ENCODE measurements at regions not wholly inside any gene's neighbourhood (a gene's known extent, or its start where the extent isn't known, plus 50 kb on each side); places are given as distances from the start of the nearest gene placed in this dataset.

DNA sequence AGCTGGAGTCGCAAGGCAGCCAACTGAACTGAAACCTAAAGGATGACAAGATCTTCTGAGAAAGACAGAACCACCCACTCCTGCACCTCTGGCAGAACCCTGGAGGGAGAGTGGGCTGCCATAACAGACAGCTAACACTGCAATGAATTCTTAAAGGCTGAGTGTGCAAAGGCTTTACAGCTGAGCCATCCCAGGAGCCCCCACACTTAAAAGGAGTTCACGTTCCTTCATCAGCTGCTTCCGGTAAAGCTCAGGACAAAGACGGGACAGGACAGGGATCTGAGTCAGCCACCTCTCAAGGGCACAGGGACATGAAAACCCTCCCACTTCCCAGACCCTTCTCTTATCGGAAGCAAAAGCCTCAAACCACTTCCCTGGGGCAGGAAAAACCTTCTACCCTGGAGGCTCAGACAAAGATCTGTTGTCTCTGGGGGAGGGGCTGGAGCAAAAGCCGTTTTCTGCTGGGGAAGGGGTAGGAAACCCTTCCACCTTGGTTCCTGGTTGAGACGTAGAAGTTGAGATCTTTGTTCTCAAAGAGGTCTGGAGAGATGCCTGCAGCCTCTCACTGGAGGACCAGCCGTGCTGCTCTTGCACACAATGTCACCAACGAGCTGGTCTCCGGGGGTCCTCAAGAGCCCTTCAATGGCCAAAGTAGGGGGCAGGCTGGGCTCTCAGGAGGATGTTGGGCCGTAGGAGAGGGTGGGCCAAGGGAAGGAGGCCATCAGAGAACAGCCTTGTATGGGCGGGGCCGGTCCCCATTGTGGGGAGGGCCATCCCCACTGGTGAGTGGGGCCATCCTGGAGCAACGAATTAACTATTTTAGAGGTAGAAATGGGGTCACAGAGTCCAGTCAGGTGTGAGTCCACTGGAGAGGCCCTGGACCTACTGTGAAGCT, 452.4 kb downstream of the PTPRU start:
- Mint-ChIP-seq H3K27me3 (peaks cover 10% of the 10 kb centered on the region), H3K4me1 (peaks cover 0 to 5% (median 2%) of the 10 kb centered on the region in 4 donors), H3K4me3 (no peak overlapping the region), H3K9me3 (peaks cover 0 to 3% (median 0%) of the 10 kb centered on the region in 7 donors), H3K36me3 (no peaks in the 10 kb centered on the region), H3K27ac (no peak overlapping the region)
- no peaks in the 10 kb centered on the region for H3K27me3 ChIP-seq (ENCODE audit: control insufficient read depth, insufficient read depth, low read length)
- ATAC-seq (ENCODE audit: low read depth in 2 of 2) = no peak
- H3K36me3 ChIP-seq (ENCODE audit: control insufficient read depth, insufficient read depth, low read length) = no peaks in the 10 kb centered on the region
- DNase-seq = no peak
- H3K9me3 ChIP-seq (ENCODE audit: control insufficient read depth in 2 of 2, low read length in 2 of 2) = no peaks in the 10 kb centered on the region
- H3K4me1 ChIP-seq (ENCODE audit: control insufficient read depth, insufficient read depth, low read length, poor library complexity, severe bottlenecking) = no peaks in the 10 kb centered on the region
- no peak overlapping the region for H3K27ac ChIP-seq (ENCODE audit: insufficient read depth, low read length, poor library complexity, severe bottlenecking)
- H3K4me3 ChIP-seq (ENCODE audit: low read depth, low read length) = no peak overlapping the region

DNA sequence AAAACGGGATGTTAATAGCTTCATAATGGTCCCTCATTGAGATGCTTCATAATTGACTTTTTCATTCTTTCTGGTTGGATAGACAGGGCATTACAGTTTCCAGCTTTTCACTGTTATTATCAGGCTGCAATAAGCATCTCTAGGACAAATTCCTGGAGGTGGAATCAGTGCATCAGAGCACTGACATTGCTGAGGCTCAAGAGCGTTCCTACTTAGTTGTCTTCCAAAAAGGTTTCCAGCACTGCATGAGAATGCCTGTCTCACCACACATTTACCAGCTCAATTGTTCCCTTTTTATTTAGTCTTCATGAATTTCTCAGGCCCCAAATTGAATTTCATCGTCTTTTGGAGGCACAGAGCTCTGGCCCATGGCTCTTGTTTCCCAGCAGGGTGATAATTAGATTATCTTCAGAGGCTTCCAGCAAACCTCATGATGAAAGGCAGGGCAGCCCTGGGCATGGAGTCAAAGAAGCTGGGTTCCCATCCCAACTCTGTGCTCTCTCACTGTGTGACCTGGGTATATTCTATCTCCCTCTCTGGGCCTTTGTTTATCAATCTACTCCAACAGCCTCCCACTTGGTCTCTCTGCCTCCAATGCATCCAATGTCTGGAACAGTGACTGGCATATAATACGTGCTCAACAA, 451.4 kb downstream of the PTPRU start:
- H3K36me3 Mint-ChIP-seq = no peaks in the 10 kb centered on the region
- Histone ChIP-seq H3K4me1 (ENCODE audit: control insufficient read depth, insufficient read depth, low read length, poor library complexity, severe bottlenecking) (no peaks in the 10 kb centered on the region), H3K27me3 (ENCODE audit: control insufficient read depth, insufficient read depth, low read length) (no peaks in the 10 kb centered on the region), H3K9me3 (ENCODE audit: control insufficient read depth in 2 of 2, low read length in 2 of 2) (no peaks in the 10 kb centered on the region), H3K27ac (ENCODE audit: insufficient read depth, low read length, poor library complexity, severe bottlenecking) (no peak overlapping the region), H3K36me3 (ENCODE audit: control insufficient read depth, insufficient read depth, low read length) (no peaks in the 10 kb centered on the region), H3K4me3 (ENCODE audit: low read depth, low read length) (no peak overlapping the region)
- H3K27ac Mint-ChIP-seq = peak overlapping the region in 1 of 3 donors; percentile 2
- no peaks in the 10 kb centered on the region for H3K9me3 Mint-ChIP-seq
- peaks cover 0 to 5% (median 2%) of the 10 kb centered on the region in 4 donors for H3K4me1 Mint-ChIP-seq
- H3K4me3 Mint-ChIP-seq = no peak overlapping the region
- ATAC-seq (ENCODE audit: low read depth in 2 of 2) = no peak
- H3K27me3 Mint-ChIP-seq = peaks cover 10% of the 10 kb centered on the region
- DNase-seq = no peak

DNA sequence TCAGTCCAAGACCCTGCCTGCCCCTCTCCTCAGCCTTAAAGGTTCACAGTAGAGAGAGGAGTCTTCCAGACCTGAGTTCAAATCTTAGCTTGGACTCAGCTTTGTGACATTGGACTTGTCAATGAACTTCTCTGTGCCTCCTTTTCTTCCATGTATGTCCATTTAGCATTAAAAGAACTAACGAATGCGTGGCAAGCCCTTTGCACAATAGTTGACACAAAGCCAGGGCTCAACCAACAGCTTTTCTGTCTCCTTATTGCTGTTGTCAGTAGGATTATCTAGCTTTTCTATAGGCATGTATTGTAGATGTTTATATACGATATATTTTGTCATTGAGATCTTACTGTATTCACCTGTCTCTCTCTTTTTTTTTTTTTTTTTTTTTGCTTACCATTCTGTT, 450.8 kb downstream of the PTPRU start:
- no peak for ATAC-seq (ENCODE audit: low read depth in 2 of 2)
- H3K27me3 Mint-ChIP-seq = peaks cover 8% of the 10 kb centered on the region
- no peak overlapping the region for H3K4me3 Mint-ChIP-seq
- Histone ChIP-seq H3K4me3 (ENCODE audit: low read depth, low read length) (no peak overlapping the region), H3K36me3 (ENCODE audit: control insufficient read depth, insufficient read depth, low read length) (no peaks in the 10 kb centered on the region), H3K4me1 (ENCODE audit: control insufficient read depth, insufficient read depth, low read length, poor library complexity, severe bottlenecking) (no peaks in the 10 kb centered on the region), H3K9me3 (ENCODE audit: control insufficient read depth in 2 of 2, low read length in 2 of 2) (no peaks in the 10 kb centered on the region), H3K27me3 (ENCODE audit: control insufficient read depth, insufficient read depth, low read length) (no peaks in the 10 kb centered on the region), H3K27ac (ENCODE audit: insufficient read depth, low read length, poor library complexity, severe bottlenecking) (no peak overlapping the region)
- peaks cover 0 to 5% (median 2%) of the 10 kb centered on the region in 4 donors for H3K4me1 Mint-ChIP-seq
- no peak overlapping the region for H3K27ac Mint-ChIP-seq
- no peaks in the 10 kb centered on the region for H3K9me3 Mint-ChIP-seq
- no peaks in the 10 kb centered on the region for H3K36me3 Mint-ChIP-seq
- no peak for DNase-seq

DNA sequence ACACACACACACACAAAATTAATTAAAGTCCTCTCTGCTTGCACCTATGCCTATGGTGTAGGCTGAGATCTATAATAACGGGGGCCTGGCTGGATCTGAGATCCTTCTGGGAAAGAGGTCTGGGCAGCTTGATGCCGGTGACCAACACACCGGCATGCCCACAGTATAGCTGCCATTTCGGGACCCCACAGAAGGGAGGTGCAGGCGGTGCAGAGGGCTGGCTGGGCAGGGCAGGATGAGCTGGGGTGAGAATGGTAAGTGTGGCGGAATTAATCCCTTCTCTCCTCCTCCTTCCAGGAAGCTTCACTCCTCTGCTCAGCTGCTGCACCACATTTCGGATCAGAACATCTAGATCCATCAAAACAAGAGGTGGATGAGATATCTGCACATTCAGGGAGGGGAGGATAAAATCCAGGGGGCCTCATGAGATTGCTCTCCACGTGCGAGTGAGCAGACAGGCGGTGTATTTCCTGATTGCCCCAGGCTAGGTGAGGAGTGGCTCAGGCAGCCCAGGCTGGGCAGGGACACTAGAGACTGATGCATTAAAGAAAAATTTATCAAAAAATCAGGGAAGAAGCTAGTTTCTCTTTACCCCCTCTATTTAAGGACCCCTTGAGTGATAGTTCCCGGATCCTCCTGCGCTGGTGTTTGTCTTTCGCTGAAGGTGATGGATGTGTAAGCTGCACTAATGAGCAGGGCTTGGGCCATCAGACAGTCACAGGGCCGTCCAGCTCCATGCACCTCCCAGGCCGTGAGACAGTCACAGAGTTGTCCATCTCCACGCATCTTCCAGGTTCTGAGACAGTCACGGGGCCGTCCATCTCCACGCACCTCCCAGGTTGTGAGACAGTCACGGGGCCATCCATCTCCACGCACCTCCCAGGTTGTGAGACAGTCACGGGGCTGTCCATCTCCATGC, 449.9 kb downstream of the PTPRU start:
- peaks cover 6% of the 10 kb centered on the region for H3K27me3 Mint-ChIP-seq
- no peak overlapping the region for H3K27ac Mint-ChIP-seq
- H3K27me3 ChIP-seq (ENCODE audit: control insufficient read depth, insufficient read depth, low read length) = no peaks in the 10 kb centered on the region

DNA sequence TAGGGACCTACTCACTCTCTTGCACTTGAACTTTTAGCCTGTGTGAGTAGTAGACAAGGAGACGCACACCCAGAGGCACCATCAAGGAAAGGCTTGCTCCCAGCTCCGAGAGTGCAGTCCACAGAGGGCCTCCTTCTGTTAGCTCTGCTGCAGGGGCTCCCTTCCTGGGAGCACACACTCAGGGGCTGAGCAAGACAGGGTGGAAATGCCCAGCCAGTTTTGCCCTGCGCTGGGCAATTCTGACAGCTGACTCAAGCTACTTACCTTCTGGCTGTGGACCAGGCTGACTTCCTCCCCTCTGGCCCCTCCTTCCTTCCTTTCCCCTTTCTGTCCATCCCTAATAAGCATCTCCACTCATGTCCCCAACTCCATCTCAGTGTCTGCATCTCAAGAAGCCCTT, 449.1 kb downstream of the PTPRU start:
- H3K4me3 Mint-ChIP-seq = no peak overlapping the region
- H3K27me3 Mint-ChIP-seq = peaks cover 6% of the 10 kb centered on the region
- Histone ChIP-seq H3K36me3 (ENCODE audit: control insufficient read depth, insufficient read depth, low read length) (no peaks in the 10 kb centered on the region), H3K4me1 (ENCODE audit: control insufficient read depth, insufficient read depth, low read length, poor library complexity, severe bottlenecking) (no peaks in the 10 kb centered on the region), H3K4me3 (ENCODE audit: low read depth, low read length) (no peak overlapping the region), H3K27me3 (ENCODE audit: control insufficient read depth, insufficient read depth, low read length) (no peaks in the 10 kb centered on the region), H3K9me3 (ENCODE audit: control insufficient read depth in 2 of 2, low read length in 2 of 2) (no peaks in the 10 kb centered on the region), H3K27ac (ENCODE audit: insufficient read depth, low read length, poor library complexity, severe bottlenecking) (no peak overlapping the region)
- H3K9me3 Mint-ChIP-seq = no peaks in the 10 kb centered on the region
- H3K4me1 Mint-ChIP-seq = peaks cover 0 to 5% (median 2%) of the 10 kb centered on the region in 4 donors
- H3K27ac Mint-ChIP-seq = no peak overlapping the region
- DNase-seq (no peak), ATAC-seq (ENCODE audit: low read depth in 2 of 2) (no peak)
- no peaks in the 10 kb centered on the region for H3K36me3 Mint-ChIP-seq

More for the DNA sequence above, 449.9 kb downstream of the PTPRU start:
- Histone ChIP-seq H3K4me3 (ENCODE audit: low read depth, low read length) (no peak overlapping the region), H3K36me3 (ENCODE audit: control insufficient read depth, insufficient read depth, low read length) (no peaks in the 10 kb centered on the region), H3K27ac (ENCODE audit: insufficient read depth, low read length, poor library complexity, severe bottlenecking) (no peak overlapping the region), H3K9me3 (ENCODE audit: control insufficient read depth in 2 of 2, low read length in 2 of 2) (no peaks in the 10 kb centered on the region), H3K4me1 (ENCODE audit: control insufficient read depth, insufficient read depth, low read length, poor library complexity, severe bottlenecking) (no peaks in the 10 kb centered on the region)
- DNase-seq (no peak), ATAC-seq (ENCODE audit: low read depth in 2 of 2) (no peak)
- Mint-ChIP-seq H3K36me3 (no peaks in the 10 kb centered on the region), H3K9me3 (no peaks in the 10 kb centered on the region), H3K4me1 (peaks cover 0 to 5% (median 2%) of the 10 kb centered on the region in 4 donors), H3K4me3 (no peak overlapping the region)

DNA sequence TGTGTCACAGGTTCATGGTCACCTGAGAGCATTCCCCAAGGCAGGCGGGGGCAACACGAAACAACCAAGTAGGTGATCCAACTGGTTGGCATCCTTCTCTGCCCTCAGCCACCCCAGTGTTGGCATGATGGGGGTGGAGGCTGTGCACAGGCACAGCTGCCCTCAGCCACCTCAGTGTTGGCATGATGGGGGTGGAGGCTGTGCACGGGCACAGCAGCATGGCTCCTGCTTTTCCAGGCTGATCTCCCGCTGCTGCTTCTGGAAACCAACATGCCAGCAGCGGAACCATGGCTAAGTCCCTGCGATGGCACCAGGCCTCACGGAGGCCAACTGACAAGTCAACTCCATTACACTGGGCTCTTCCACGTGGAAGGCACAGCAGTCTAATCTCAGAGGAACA, 447.8 kb downstream of the PTPRU start:
- no peaks in the 10 kb centered on the region for H3K36me3 Mint-ChIP-seq
- H3K27me3 Mint-ChIP-seq = peaks cover 6% of the 10 kb centered on the region

DNA sequence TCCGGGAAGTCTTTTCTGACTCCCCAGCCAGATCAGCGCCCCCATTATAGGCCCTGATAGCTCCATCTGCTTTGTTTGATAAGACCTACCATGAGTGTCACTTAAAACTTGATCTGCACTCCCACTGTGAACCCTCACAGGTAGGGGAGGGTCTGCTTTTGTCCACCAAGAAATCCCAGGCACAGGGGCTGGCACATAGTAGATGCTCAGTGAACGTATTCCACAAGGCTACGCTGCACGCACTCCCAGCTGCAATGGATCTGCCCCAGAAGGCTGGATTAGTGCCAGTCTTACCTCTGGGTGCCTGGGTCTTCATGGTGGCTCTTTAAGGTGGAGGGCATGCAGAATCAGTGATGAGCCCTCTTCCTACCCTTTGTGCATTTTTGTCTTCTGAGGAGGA, 447.1 kb downstream of the PTPRU start:
- Histone ChIP-seq H3K4me1 (ENCODE audit: control insufficient read depth, insufficient read depth, low read length, poor library complexity, severe bottlenecking) (no peaks in the 10 kb centered on the region), H3K9me3 (ENCODE audit: control insufficient read depth in 2 of 2, low read length in 2 of 2) (no peaks in the 10 kb centered on the region), H3K36me3 (ENCODE audit: control insufficient read depth, insufficient read depth, low read length) (no peaks in the 10 kb centered on the region), H3K27me3 (ENCODE audit: control insufficient read depth, insufficient read depth, low read length) (no peaks in the 10 kb centered on the region), H3K27ac (ENCODE audit: insufficient read depth, low read length, poor library complexity, severe bottlenecking) (no peak overlapping the region), H3K4me3 (ENCODE audit: low read depth, low read length) (no peak overlapping the region)
- Mint-ChIP-seq H3K4me1 (peaks cover 0 to 5% (median 2%) of the 10 kb centered on the region in 4 donors), H3K36me3 (no peaks in the 10 kb centered on the region), H3K27me3 (peaks cover 6% of the 10 kb centered on the region), H3K4me3 (no peak overlapping the region), H3K27ac (no peak overlapping the region), H3K9me3 (no peaks in the 10 kb centered on the region)
- no peak for DNase-seq
- ATAC-seq (ENCODE audit: low read depth in 2 of 2) = no peak

More for the DNA sequence above, 447.8 kb downstream of the PTPRU start:
- DNase-seq (no peak), ATAC-seq (ENCODE audit: low read depth in 2 of 2) (no peak)
- Histone ChIP-seq H3K27me3 (ENCODE audit: control insufficient read depth, insufficient read depth, low read length) (no peaks in the 10 kb centered on the region), H3K9me3 (ENCODE audit: control insufficient read depth in 2 of 2, low read length in 2 of 2) (no peaks in the 10 kb centered on the region), H3K27ac (ENCODE audit: insufficient read depth, low read length, poor library complexity, severe bottlenecking) (no peak overlapping the region), H3K4me3 (ENCODE audit: low read depth, low read length) (no peak overlapping the region), H3K4me1 (ENCODE audit: control insufficient read depth, insufficient read depth, low read length, poor library complexity, severe bottlenecking) (no peaks in the 10 kb centered on the region), H3K36me3 (ENCODE audit: control insufficient read depth, insufficient read depth, low read length) (no peaks in the 10 kb centered on the region)
- H3K27ac Mint-ChIP-seq = no peak overlapping the region
- H3K4me1 Mint-ChIP-seq = peaks cover 0 to 5% (median 2%) of the 10 kb centered on the region in 4 donors
- no peaks in the 10 kb centered on the region for H3K9me3 Mint-ChIP-seq
- no peak overlapping the region for H3K4me3 Mint-ChIP-seq
